HEK293 (cell line): ENCODE measurements at regions not wholly inside any gene's neighbourhood (a gene's known extent, or its start where the extent isn't known, plus 50 kb on each side); places are given as distances from the start of the nearest gene placed in this dataset.
A peak's percentile ranks its signal among the peaks of the same experiment; 100 is the strongest.

Experiments used
- CTCF ChIA-PET: fragments of 350-600 bp; formaldehyde crosslinking; extraction: SDS; loops from one replicate; lab custom pipeline; 2021; ENCODE audit warnings: antibody characterized with exemption; lab: Yijun Ruan, JAX
- POLR2A ChIA-PET: fragments of 300-600 bp; formaldehyde crosslinking; extraction: SDS; loops from one replicate; lab custom pipeline; 2020; ENCODE audit warnings: antibody characterized with exemption, inconsistent platforms; lab: Yijun Ruan, JAX
- H3K27ac ChIP-seq: fragments of 200-500 bp; sonication (Bioruptor generic); 2 replicates; pipeline ENCODE4 v1.5.1; 2014; ENCODE audit warnings: low read depth, low read length, control low read depth, inconsistent platforms; ENCODE audit errors: extremely low read depth
- H3K36me3 ChIP-seq, 2 experiments: fragments of 200-500 bp in 1 of 2; sonication (Bioruptor generic) in 1 of 2; 1 replicate in 1 of 2; 2 replicates in 1 of 2; pipeline ENCODE4 v1.5.1; 2014 to 2017; ENCODE audit warnings: inconsistent platforms in 2 of 2, low read length in 2 of 2; ENCODE audit not compliant: control insufficient read depth in 2 of 2, insufficient read depth in 1 of 2
- H3K4me1 ChIP-seq: fragments of 200-500 bp; sonication (Bioruptor generic); 2 replicates; pipeline ENCODE4 v1.5.1; 2014; ENCODE audit warnings: mild to moderate bottlenecking, low read length, inconsistent platforms; ENCODE audit not compliant: control insufficient read depth, insufficient read depth
- H3K4me3 ChIP-seq: 2 replicates; pipeline ENCODE4 v1.5.1; 2011; ENCODE audit warnings: low read depth, mild to moderate bottlenecking, control low read depth, low read length, moderate library complexity
- H3K9me3 ChIP-seq: fragments of 200-500 bp; sonication (Bioruptor generic); 2 replicates; pipeline ENCODE4 v1.5.1; 2014; ENCODE audit warnings: low read depth, low read length, inconsistent platforms; ENCODE audit not compliant: control insufficient read depth, insufficient read depth
- EGR2 ChIP-seq: fragments of 450-650 bp; formaldehyde crosslinking; IDR thresholded peaks from 2 replicates; pipeline ENCODE4 v1.5.1; 2016; ENCODE audit warnings: low read depth, missing biosample characterization, missing genetic modification characterization
- GLI4 ChIP-seq: fragments of 450-650 bp; formaldehyde crosslinking; IDR thresholded peaks from 2 replicates; pipeline ENCODE4 v1.5.1; 2016; ENCODE audit warnings: missing biosample characterization, missing genetic modification characterization
- IKZF3 ChIP-seq: fragments of 450-650 bp; IDR thresholded peaks from 2 replicates; pipeline ENCODE4 v1.5.0; 2018; ENCODE audit warnings: missing biosample characterization, mild to moderate bottlenecking, missing genetic modification characterization, moderate library complexity
- KLF16 ChIP-seq: fragments of 450-650 bp; formaldehyde crosslinking; IDR thresholded peaks from 2 replicates; pipeline ENCODE4 v1.5.1; 2017; ENCODE audit warnings: missing biosample characterization, missing genetic modification characterization
- PRDM10 ChIP-seq: fragments of 450-650 bp; formaldehyde crosslinking; IDR thresholded peaks from 2 replicates; pipeline ENCODE4 v1.5.1; 2016; ENCODE audit warnings: missing biosample characterization, missing genetic modification characterization
- TCF7L2 ChIP-seq: IDR thresholded peaks from 2 replicates; pipeline ENCODE4 v1.6.1; 2011; ENCODE audit warnings: low read depth, mild to moderate bottlenecking, inconsistent platforms, low read length, moderate library complexity, borderline replicate concordance
- YY2 ChIP-seq: fragments of 450-650 bp; formaldehyde crosslinking; IDR thresholded peaks from 2 replicates; pipeline ENCODE4 v1.5.1; 2016; ENCODE audit warnings: missing biosample characterization, missing genetic modification characterization
- ZBTB20 ChIP-seq: fragments of 450-650 bp; formaldehyde crosslinking; IDR thresholded peaks from 2 replicates; pipeline ENCODE4 v1.5.1; 2016; ENCODE audit warnings: missing biosample characterization, missing genetic modification characterization
- ZBTB21 ChIP-seq: fragments of 450-650 bp; formaldehyde crosslinking; IDR thresholded peaks from 2 replicates; pipeline ENCODE4 v1.5.1; 2017; ENCODE audit warnings: missing biosample characterization, missing genetic modification characterization
- ZBTB8A ChIP-seq: fragments of 450-650 bp; formaldehyde crosslinking; IDR thresholded peaks from 2 replicates; pipeline ENCODE4 v1.5.1; 2016; ENCODE audit warnings: missing biosample characterization, missing genetic modification characterization
- ZFP37 ChIP-seq: fragments of 450-650 bp; formaldehyde crosslinking; IDR thresholded peaks from 2 replicates; pipeline ENCODE4 v1.5.1; 2016; ENCODE audit warnings: missing biosample characterization, missing genetic modification characterization
- ZNF114 ChIP-seq: fragments of 450-650 bp; formaldehyde crosslinking; IDR thresholded peaks from 2 replicates; pipeline ENCODE4 v1.5.0; 2017; ENCODE audit warnings: missing biosample characterization, missing genetic modification characterization
- ZNF146 ChIP-seq: fragments of 450-650 bp; formaldehyde crosslinking; IDR thresholded peaks from 2 replicates; pipeline ENCODE4 v1.5.1; 2016; ENCODE audit warnings: missing biosample characterization, missing genetic modification characterization
- ZNF157 ChIP-seq: fragments of 450-650 bp; formaldehyde crosslinking; IDR thresholded peaks from 2 replicates; pipeline ENCODE4 v1.5.1; 2016; ENCODE audit warnings: missing biosample characterization, missing genetic modification characterization
- ZNF16 ChIP-seq: fragments of 450-650 bp; formaldehyde crosslinking; IDR thresholded peaks from 2 replicates; pipeline ENCODE4 v1.5.1; 2016; ENCODE audit warnings: low read depth, missing biosample characterization, missing genetic modification characterization
- ZNF175 ChIP-seq: fragments of 450-650 bp; formaldehyde crosslinking; IDR thresholded peaks from 2 replicates; pipeline ENCODE4 v1.5.1; 2016; ENCODE audit warnings: missing biosample characterization, missing genetic modification characterization
- ZNF354C ChIP-seq: fragments of 450-650 bp; formaldehyde crosslinking; IDR thresholded peaks from 2 replicates; pipeline ENCODE4 v1.5.1; 2016; ENCODE audit warnings: missing biosample characterization, missing genetic modification characterization, low read depth, borderline replicate concordance
- ZNF37A ChIP-seq: fragments of 450-650 bp; IDR thresholded peaks from 2 replicates; pipeline ENCODE4 v1.5.1; 2018; ENCODE audit warnings: missing biosample characterization, missing genetic modification characterization
- ZNF433 ChIP-seq: fragments of 450-650 bp; formaldehyde crosslinking; IDR thresholded peaks from 2 replicates; pipeline ENCODE4 v1.5.1; 2016; ENCODE audit warnings: missing biosample characterization, missing genetic modification characterization, low read depth
- ZNF488 ChIP-seq: fragments of 450-650 bp; formaldehyde crosslinking; IDR thresholded peaks from 2 replicates; pipeline ENCODE4 v1.5.1; 2016; ENCODE audit warnings: missing biosample characterization, missing genetic modification characterization
- ZNF514 ChIP-seq: fragments of 450-650 bp; formaldehyde crosslinking; IDR thresholded peaks from 2 replicates; pipeline ENCODE4 v1.5.1; 2016; ENCODE audit warnings: missing biosample characterization, missing genetic modification characterization
- ZNF558 ChIP-seq: fragments of 450-650 bp; formaldehyde crosslinking; IDR thresholded peaks from 2 replicates; pipeline ENCODE4 v1.5.1; 2016; ENCODE audit warnings: missing biosample characterization, missing genetic modification characterization
- ZNF561 ChIP-seq: fragments of 450-650 bp; IDR thresholded peaks from 2 replicates; pipeline ENCODE4 v1.5.1; 2018; ENCODE audit warnings: missing biosample characterization, missing genetic modification characterization, borderline replicate concordance
- ZNF610 ChIP-seq: fragments of 450-650 bp; formaldehyde crosslinking; IDR thresholded peaks from 2 replicates; pipeline ENCODE4 v1.5.1; 2016; ENCODE audit warnings: missing biosample characterization, missing genetic modification characterization, borderline replicate concordance
- ZNF654 ChIP-seq: fragments of 450-650 bp; formaldehyde crosslinking; IDR thresholded peaks from 2 replicates; pipeline ENCODE4 v1.5.1; 2016; ENCODE audit warnings: low read depth, missing biosample characterization, missing genetic modification characterization
- ZNF747 ChIP-seq: fragments of 450-650 bp; formaldehyde crosslinking; IDR thresholded peaks from 2 replicates; pipeline ENCODE4 v1.5.1; 2016; ENCODE audit warnings: missing biosample characterization, missing genetic modification characterization

GRCh38 chr1:193841857-193842256, 655.4 kb upstream of the B3GALT2 start:
- Histone ChIP-seq H3K4me3 (no peak overlapping the region), H3K4me1 (no peaks in the 10 kb centered on the region), H3K36me3 (no peaks in the 10 kb centered on the region), H3K27ac (no peak overlapping the region), H3K9me3 (no peaks in the 10 kb centered on the region)
- TF ChIP-seq ZNF114 = no peak
- no peak for TF ChIP-seq ZNF433
- no peak for TF ChIP-seq PRDM10 (tag by site-specific recombination)
- TF ChIP-seq ZNF488 = no peak
- TF ChIP-seq ZNF610 (tag by site-specific recombination) = no peak
- no peak for TF ChIP-seq ZNF747 (tag by site-specific recombination)
- no peak for TF ChIP-seq ZNF654 (tag by site-specific recombination)
- TF ChIP-seq ZNF514 (tag by site-specific recombination) = no peak
- TF ChIP-seq ZBTB8A = no peak
- no peak for TF ChIP-seq ZNF37A (tag by site-specific recombination)
- TF ChIP-seq KLF16 (tag by site-specific recombination) = no peak
- ChIA-PET CTCF (no interaction called here), POLR2A (no interaction called here)

GRCh38 chr1:193831465-193831864, 645.1 kb upstream of the B3GALT2 start:
- Histone ChIP-seq H3K4me1 (no peaks in the 10 kb centered on the region), H3K9me3 (no peaks in the 10 kb centered on the region), H3K36me3 (no peaks in the 10 kb centered on the region), H3K27ac (no peak overlapping the region), H3K4me3 (no peak overlapping the region)
- POLR2A ChIA-PET = no interaction called here
- TF ChIP-seq ZNF16 (tag by site-specific recombination) = no peak
- TF ChIP-seq ZNF146 (tag by site-specific recombination) = 0 out of 2 replicates have a peak, but pooled peaks have one; percentile 31
- CTCF ChIA-PET = no interaction called here

GRCh38 chr1:193827516-193827915, 641.1 kb upstream of the B3GALT2 start:
- POLR2A ChIA-PET = no interaction called here

More at GRCh38 chr1:193827516-193827915, 641.1 kb upstream of the B3GALT2 start:
- TF ChIP-seq GLI4 (tag by site-specific recombination) (no peak), EGR2 (no peak), ZNF558 (tag by site-specific recombination) (no peak), ZNF157 (tag by site-specific recombination) (no peak), ZNF175 (tag by site-specific recombination) (no peak), YY2 (tag by site-specific recombination) (no peak), ZFP37 (tag by site-specific recombination) (no peak), TCF7L2 (no peak), IKZF3 (tag by site-specific recombination) (no peak), ZBTB20 (tag by site-specific recombination) (no peak), ZNF561 (tag by site-specific recombination) (no peak), ZBTB21 (tag by site-specific recombination) (no peak), ZNF146 (tag by site-specific recombination) (no peak), ZNF354C (tag by site-specific recombination) (no peak)
- Histone ChIP-seq H3K36me3 (no peaks in the 10 kb centered on the region), H3K27ac (no peak overlapping the region), H3K9me3 (no peaks in the 10 kb centered on the region), H3K4me3 (no peak overlapping the region), H3K4me1 (no peaks in the 10 kb centered on the region)
- CTCF ChIA-PET = interaction anchor here (0.6 kb wide), 1 partner anchor 228 kb away, joined by 3 read pairs; no protein-coding TSS in a partner anchor
